ENCODE measurements at regions not wholly inside any gene's neighbourhood (a gene's known extent, or its start where the extent isn't known, plus 50 kb on each side); places are given as distances from the start of the nearest gene placed in this dataset.

DNA sequence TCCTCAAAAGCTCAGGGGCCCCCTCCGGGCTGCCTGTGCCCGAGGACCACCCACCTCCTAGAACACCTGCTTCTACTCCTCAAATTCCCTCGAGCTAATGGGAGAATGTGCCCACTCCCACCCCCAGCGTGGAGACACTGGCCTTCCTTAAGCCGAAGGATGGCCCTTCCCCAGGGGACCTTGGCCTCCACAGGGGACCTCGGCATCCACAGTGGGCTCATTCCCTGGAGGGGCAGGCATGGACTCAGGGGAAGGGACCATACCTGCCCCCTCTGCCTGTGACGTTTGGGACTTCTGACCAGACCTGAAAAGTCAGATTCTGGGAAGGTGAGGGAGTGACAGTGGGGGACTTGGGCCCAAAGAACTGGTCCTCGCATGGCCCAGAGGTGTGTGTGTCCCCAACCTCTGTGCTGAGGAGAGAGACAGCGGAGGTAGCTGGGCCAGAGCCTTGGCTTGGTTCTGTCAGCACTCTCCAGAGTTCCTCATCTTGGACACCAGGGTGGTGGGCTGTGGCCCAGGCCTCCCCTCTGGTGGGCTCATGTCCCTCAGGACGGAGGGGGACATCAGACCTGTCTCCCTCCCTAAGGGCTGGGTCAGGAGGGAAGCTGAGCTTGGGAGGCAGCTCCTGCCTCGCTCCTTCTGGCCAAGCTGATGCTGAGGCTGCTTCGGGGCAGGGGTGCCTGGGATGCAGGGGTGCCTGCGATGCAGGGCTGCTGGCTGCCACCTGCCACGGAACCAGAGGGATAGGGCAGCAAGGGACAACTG lies 240.4 kb downstream of the HAUS1 start:
- intact Hi-C loops (cut with micrococcal nuclease) = no loop called here
- Histone ChIP-seq H3K36me3 (ENCODE audit: insufficient read depth, low read length) (no peaks in the 10 kb centered on the region), H3K27ac (ENCODE audit: low read depth, low read length) (peak overlapping the region; percentile 16), H3K9me3 (ENCODE audit: control insufficient read depth in 1 of 2, low read length in 2 of 2) (no peaks in the 10 kb centered on the region), H3K27me3 (ENCODE audit: insufficient read depth, low read length) (no peaks in the 10 kb centered on the region), H3K4me1 (ENCODE audit: insufficient read depth, low read length) (peaks cover 31% of the 10 kb centered on the region), H3K4me3 (ENCODE audit: low read length in 2 of 2) (no peak overlapping the region)
- Mint-ChIP-seq H3K27ac (peak overlapping the region in 3 of 7 donors; percentile 31 to 83 (median 65)), H3K4me3 (no peak overlapping the region), H3K9me3 (peaks cover 0 to 3% (median 0%) of the 10 kb centered on the region in 8 donors), H3K4me1 (peaks cover 10 to 62% (median 17%) of the 10 kb centered on the region in 4 donors), H3K36me3 (no peaks in the 10 kb centered on the region), H3K27me3 (no peaks in the 10 kb centered on the region)
- POLR2A ChIA-PET (ENCODE audit: partially characterized antibody) = interaction anchor here (0.9 kb wide), 1 partner anchor 10 kb away, joined by 3 read pairs; no protein-coding TSS in a partner anchor
- CTCF ChIA-PET (ENCODE audit: partially characterized antibody) = interaction anchor here (1.0 to 1.7 kb wide), 4 partner anchors 9 to 278 kb away, joined by 3 to 4 read pairs (median 4); a partner anchor contains a TSS
- no peak for DNase-seq

DNA sequence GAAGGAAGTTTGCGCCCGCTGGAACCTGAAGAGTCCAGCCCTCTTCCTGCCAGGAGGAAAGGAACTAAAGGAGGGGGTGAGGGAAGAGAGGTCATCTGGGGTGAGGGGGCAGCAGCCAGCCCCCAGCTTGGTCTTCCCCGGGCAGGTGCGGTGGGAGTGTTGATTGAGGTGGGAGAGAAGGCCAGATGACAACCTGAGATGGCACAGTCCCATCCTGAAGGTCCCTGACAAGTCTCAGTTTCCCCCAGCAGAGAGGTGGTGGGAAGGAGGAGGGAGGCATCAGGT lies 240.9 kb downstream of the HAUS1 start:
- Mint-ChIP-seq H3K9me3 (peaks cover 0 to 3% (median 0%) of the 10 kb centered on the region in 8 donors), H3K27ac (peak overlapping the region in 3 of 7 donors; percentile 30 to 59 (median 31)), H3K27me3 (no peaks in the 10 kb centered on the region), H3K36me3 (no peaks in the 10 kb centered on the region), H3K4me1 (peaks cover 10 to 56% (median 17%) of the 10 kb centered on the region in 4 donors), H3K4me3 (peak overlapping the region in 1 of 8 donors; percentile 20)
- H3K36me3 ChIP-seq (ENCODE audit: insufficient read depth, low read length) = no peaks in the 10 kb centered on the region
- intact Hi-C loops (cut with micrococcal nuclease) = no loop called here
- no peak overlapping the region for H3K27ac ChIP-seq (ENCODE audit: low read depth, low read length)
- H3K9me3 ChIP-seq (ENCODE audit: control insufficient read depth in 1 of 2, low read length in 2 of 2) = no peaks in the 10 kb centered on the region
- H3K27me3 ChIP-seq (ENCODE audit: insufficient read depth, low read length) = no peaks in the 10 kb centered on the region
- peaks cover 31% of the 10 kb centered on the region for H3K4me1 ChIP-seq (ENCODE audit: insufficient read depth, low read length)
- no peak for DNase-seq
- POLR2A ChIA-PET (ENCODE audit: partially characterized antibody) = no interaction called here
- H3K4me3 ChIP-seq (ENCODE audit: low read length in 2 of 2) = no peak overlapping the region
- CTCF ChIA-PET (ENCODE audit: partially characterized antibody) = interaction anchor here (1.0 to 1.7 kb wide), 2 partner anchors 9 to 278 kb away, joined by 3 to 4 read pairs; no protein-coding TSS in a partner anchor

DNA sequence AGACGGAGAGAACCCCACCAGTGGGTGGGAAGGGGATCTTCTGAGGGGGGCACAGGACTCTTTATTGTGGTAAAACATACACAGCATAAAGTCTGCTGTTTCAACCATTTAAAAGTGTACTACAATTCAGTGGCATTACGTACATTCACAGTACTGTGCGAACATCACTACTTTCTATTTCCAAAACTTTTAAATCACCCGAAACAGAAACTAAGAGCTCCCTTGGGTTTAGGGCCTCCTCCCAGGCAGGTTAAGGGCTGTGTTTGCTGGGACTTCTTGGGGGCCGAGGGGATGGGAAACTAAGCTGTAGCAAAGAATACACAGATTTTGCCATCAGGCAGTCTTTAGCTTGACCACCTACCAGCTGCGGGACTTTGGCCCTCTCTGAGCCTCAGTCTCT lies 242.0 kb downstream of the HAUS1 start:
- ChIA-PET POLR2A (ENCODE audit: partially characterized antibody) (no interaction called here), CTCF (ENCODE audit: partially characterized antibody) (interaction anchor here (1.3 to 1.7 kb wide), 2 partner anchors 8 to 15 kb away, joined by 3 to 4 read pairs; no protein-coding TSS in a partner anchor)
- H3K4me1 ChIP-seq (ENCODE audit: insufficient read depth, low read length) = peaks cover 31% of the 10 kb centered on the region
- no peak for DNase-seq
- no peaks in the 10 kb centered on the region for H3K27me3 ChIP-seq (ENCODE audit: insufficient read depth, low read length)
- Mint-ChIP-seq H3K9me3 (no peaks in the 10 kb centered on the region), H3K27me3 (no peaks in the 10 kb centered on the region), H3K4me3 (peak overlapping the region in 1 of 8 donors; percentile 20), H3K4me1 (peaks cover 10 to 46% (median 17%) of the 10 kb centered on the region in 4 donors), H3K36me3 (no peaks in the 10 kb centered on the region), H3K27ac (peak overlapping the region in 3 of 7 donors; percentile 5 to 37 (median 22))
- H3K4me3 ChIP-seq (ENCODE audit: low read length in 2 of 2) = no peak overlapping the region
- no peaks in the 10 kb centered on the region for H3K9me3 ChIP-seq (ENCODE audit: control insufficient read depth in 1 of 2, low read length in 2 of 2)
- intact Hi-C loops (cut with micrococcal nuclease) = no loop called here
- H3K36me3 ChIP-seq (ENCODE audit: insufficient read depth, low read length) = no peaks in the 10 kb centered on the region
- H3K27ac ChIP-seq (ENCODE audit: low read depth, low read length) = no peak overlapping the region

DNA sequence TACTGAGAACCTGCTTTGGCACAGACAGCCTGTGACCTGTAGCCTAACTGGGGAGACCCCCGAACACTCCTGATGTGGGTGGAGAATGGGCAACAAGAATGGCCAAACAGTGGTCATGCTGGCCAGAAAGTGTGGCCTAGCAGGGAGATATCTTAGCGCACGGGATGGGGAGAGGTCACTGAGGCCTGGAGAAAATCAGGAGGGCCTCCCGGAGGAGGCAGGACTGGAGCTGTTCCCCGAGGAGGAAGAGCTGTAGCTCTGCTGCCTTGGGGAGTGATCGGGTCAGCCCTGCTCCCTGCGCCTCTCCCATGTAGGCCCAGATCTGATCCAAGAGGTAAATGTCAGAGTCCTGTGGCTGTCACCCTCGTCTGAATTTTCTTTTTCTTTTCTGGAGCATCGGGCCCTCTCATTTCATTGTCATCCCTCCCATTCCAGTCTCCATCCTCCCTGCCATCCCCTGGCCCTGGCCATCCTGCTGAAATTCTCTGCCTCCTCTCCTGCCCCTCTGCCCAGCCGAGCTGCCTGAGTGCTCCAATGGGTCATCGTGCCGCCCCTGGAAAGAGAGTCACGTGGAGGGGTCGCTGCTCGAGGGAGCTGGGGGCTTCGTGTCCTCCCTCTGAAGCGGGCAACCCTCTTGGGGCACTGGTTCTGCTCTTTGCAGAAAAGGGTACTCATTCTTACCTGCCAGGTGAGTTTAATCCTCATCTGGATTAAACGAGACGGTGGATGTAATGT lies 242.9 kb downstream of the HAUS1 start:
- Mint-ChIP-seq H3K27ac (peak overlapping the region in 2 of 7 donors; percentile 18 to 19), H3K4me3 (peak overlapping the region in 1 of 8 donors; percentile 7), H3K36me3 (no peaks in the 10 kb centered on the region), H3K4me1 (peaks cover 10 to 40% (median 17%) of the 10 kb centered on the region in 4 donors), H3K9me3 (no peaks in the 10 kb centered on the region), H3K27me3 (no peaks in the 10 kb centered on the region)
- ChIA-PET POLR2A (ENCODE audit: partially characterized antibody) (no interaction called here), CTCF (ENCODE audit: partially characterized antibody) (interaction anchor here (1.3 kb wide), 1 partner anchor 15 kb away, joined by 3 read pairs; no protein-coding TSS in a partner anchor)
- intact Hi-C loops (cut with micrococcal nuclease) = no loop called here
- no peak overlapping the region for H3K27ac ChIP-seq (ENCODE audit: low read depth, low read length)
- DNase-seq = no peak
- no peaks in the 10 kb centered on the region for H3K36me3 ChIP-seq (ENCODE audit: insufficient read depth, low read length)
- H3K4me3 ChIP-seq (ENCODE audit: low read length in 2 of 2) = no peak overlapping the region
- H3K9me3 ChIP-seq (ENCODE audit: control insufficient read depth in 1 of 2, low read length in 2 of 2) = no peaks in the 10 kb centered on the region
- no peaks in the 10 kb centered on the region for H3K27me3 ChIP-seq (ENCODE audit: insufficient read depth, low read length)
- H3K4me1 ChIP-seq (ENCODE audit: insufficient read depth, low read length) = peaks cover 31% of the 10 kb centered on the region

DNA sequence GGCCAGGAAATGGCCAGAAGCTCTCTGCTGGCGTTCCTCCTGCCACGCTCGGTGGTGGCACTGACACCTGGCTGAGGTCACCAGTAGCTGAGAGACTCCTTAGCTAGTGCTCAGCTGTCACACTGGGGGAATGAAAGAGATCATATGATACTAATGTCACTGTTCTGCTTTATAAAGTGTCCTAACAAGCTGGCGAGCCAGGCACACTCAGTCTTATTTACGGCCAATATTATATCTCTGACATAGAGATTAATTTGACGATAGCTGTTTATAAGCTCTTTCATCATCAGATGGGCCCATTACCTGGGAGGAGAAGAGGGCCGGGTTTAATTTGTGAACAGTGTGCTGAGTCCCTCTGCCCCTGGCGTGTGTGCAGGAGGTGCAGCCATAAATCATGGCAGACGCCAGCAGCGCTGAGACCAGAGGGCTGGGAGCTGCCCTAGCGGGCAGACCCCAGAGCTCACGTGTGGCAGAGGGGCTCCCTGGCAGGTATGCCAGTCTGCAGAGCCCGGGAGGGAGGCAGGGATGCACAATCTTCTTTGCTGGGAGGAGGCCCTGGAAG lies 246.5 kb downstream of the HAUS1 start:
- Histone ChIP-seq H3K4me1 (ENCODE audit: insufficient read depth, low read length) (peaks cover 8% of the 10 kb centered on the region), H3K4me3 (ENCODE audit: low read length in 2 of 2) (no peak overlapping the region), H3K27ac (ENCODE audit: low read depth, low read length) (no peak overlapping the region), H3K9me3 (ENCODE audit: control insufficient read depth in 1 of 2, low read length in 2 of 2) (no peaks in the 10 kb centered on the region), H3K27me3 (ENCODE audit: insufficient read depth, low read length) (no peaks in the 10 kb centered on the region), H3K36me3 (ENCODE audit: insufficient read depth, low read length) (no peaks in the 10 kb centered on the region)
- intact Hi-C loops (cut with micrococcal nuclease) = no loop called here
- H3K27ac Mint-ChIP-seq = no peak overlapping the region
- POLR2A ChIA-PET (ENCODE audit: partially characterized antibody) = no interaction called here
- H3K4me3 Mint-ChIP-seq = no peak overlapping the region
- H3K9me3 Mint-ChIP-seq = no peaks in the 10 kb centered on the region
- peaks cover 0 to 9% (median under 1%) of the 10 kb centered on the region in 4 donors for H3K4me1 Mint-ChIP-seq
- no peak for DNase-seq
- H3K27me3 Mint-ChIP-seq = no peaks in the 10 kb centered on the region
- CTCF ChIA-PET (ENCODE audit: partially characterized antibody) = interaction anchor here (1.2 kb wide), 1 partner anchor 177 kb away, joined by 4 read pairs; a partner anchor contains a TSS
- H3K36me3 Mint-ChIP-seq = no peaks in the 10 kb centered on the region

- H3K27ac ChIP-seq (ENCODE audit: low read depth, low read length) = no peak overlapping the region
- ChIA-PET POLR2A (ENCODE audit: partially characterized antibody) (no interaction called here), CTCF (ENCODE audit: partially characterized antibody) (no interaction called here)
- Mint-ChIP-seq H3K9me3 (no peaks in the 10 kb centered on the region), H3K27me3 (no peaks in the 10 kb centered on the region), H3K27ac (no peak overlapping the region), H3K4me3 (no peak overlapping the region), H3K36me3 (no peaks in the 10 kb centered on the region), H3K4me1 (no peaks in the 10 kb centered on the region)
- intact Hi-C loops (cut with micrococcal nuclease) = no loop called here
- H3K4me3 ChIP-seq (ENCODE audit: low read length in 2 of 2) = no peak overlapping the region
- H3K27me3 ChIP-seq (ENCODE audit: insufficient read depth, low read length) = no peaks in the 10 kb centered on the region
- DNase-seq = no peak
- H3K9me3 ChIP-seq (ENCODE audit: control insufficient read depth in 1 of 2, low read length in 2 of 2) = no peaks in the 10 kb centered on the region
- no peaks in the 10 kb centered on the region for H3K4me1 ChIP-seq (ENCODE audit: insufficient read depth, low read length)
- no peaks in the 10 kb centered on the region for H3K36me3 ChIP-seq (ENCODE audit: insufficient read depth, low read length)
Observed at GRCh38 chr18:46352520-46353250, 248.5 kb downstream of the HAUS1 start.
